HPDE6-E6E7 (cell line): ENCODE measurements at regions not wholly inside any gene's neighbourhood (a gene's known extent, or its start where the extent isn't known, plus 50 kb on each side); places are given as distances from the start of the nearest gene placed in this dataset.

Experiments used
- DNase-seq: peaks from one replicate; pipeline ENCODE4 v3.0.0; 2011; ENCODE audit warnings: missing footprints; ENCODE audit errors: extremely low spot score

- no peak for DNase-seq
These were observed 83.8 kb upstream of the RASGEF1B start for GRCh38 chr4:81555489-81555888.

GRCh38 chr4:81552086-81552485 is 80.4 kb upstream of the RASGEF1B start:
- DNase-seq, result no peak

- DNase-seq, result no peak
These were observed 78.7 kb upstream of the RASGEF1B start for GRCh38 chr4:81550388-81550859.

- no peak for DNase-seq
These were observed 78.3 kb upstream of the RASGEF1B start for GRCh38 chr4:81549984-81550383.

GRCh38 chr4:81546777-81547176 is 75.1 kb upstream of the RASGEF1B start:
- DNase-seq, result no peak

- no peak for DNase-seq
These were observed 69.6 kb upstream of the RASGEF1B start for GRCh38 chr4:81541161-81541945.

- DNase-seq, result no peak
These were observed 67.2 kb upstream of the RASGEF1B start for GRCh38 chr4:81538716-81539427.

GRCh38 chr4:81531410-81531809 is 59.7 kb upstream of the RASGEF1B start:
- no peak for DNase-seq

GRCh38 chr4:81528979-81529378 is 57.3 kb upstream of the RASGEF1B start:
- no peak for DNase-seq

GRCh38 chr4:81528200-81528599 is 56.5 kb upstream of the RASGEF1B start:
- DNase-seq, result no peak

- DNase-seq, result no peak
These were observed 56.0 kb upstream of the RASGEF1B start for GRCh38 chr4:81527709-81528108.

- DNase-seq, result no peak
These were observed 55.4 kb upstream of the RASGEF1B start for GRCh38 chr4:81527115-81527514.

GRCh38 chr4:81526706-81527105 is 55.0 kb upstream of the RASGEF1B start:
- no peak for DNase-seq

GRCh38 chr4:81523672-81524327 is 52.1 kb upstream of the RASGEF1B start:
- no peak for DNase-seq

GRCh38 chr4:81522711-81523110 is 51.0 kb upstream of the RASGEF1B start:
- DNase-seq, result no peak

- no peak for DNase-seq
These were observed 50.0 kb upstream of the RASGEF1B start for GRCh38 chr4:81521708-81522107.
